ENCODE measurements at regions not wholly inside any gene's neighbourhood (a gene's known extent, or its start where the extent isn't known, plus 50 kb on each side); places are given as distances from the start of the nearest gene placed in this dataset.

DNA sequence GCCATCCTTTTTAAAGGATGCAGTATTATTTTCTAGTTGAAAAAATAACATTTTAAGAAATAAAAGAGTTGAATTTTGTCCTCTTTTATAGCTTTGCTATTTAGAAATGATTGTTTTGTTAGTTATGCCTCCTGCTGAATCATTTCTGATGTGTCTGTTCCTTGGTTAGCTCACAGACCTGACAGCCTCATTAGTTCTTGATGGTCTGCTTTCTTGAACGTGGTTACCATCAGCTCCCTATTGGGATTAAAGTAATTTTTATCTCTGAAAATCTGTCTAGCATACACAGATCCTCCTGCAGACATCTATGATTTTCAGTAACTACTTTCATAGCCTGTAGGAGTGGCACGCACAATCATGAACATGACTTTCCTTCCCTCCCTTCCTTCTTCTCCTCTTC lies 447.6 kb upstream of the B3GALT2 start:
- DNase-seq (ENCODE audit: low spot score) (no peak), ATAC-seq (ENCODE audit: insufficient number of reproducible peaks, low FRiP score, low read depth) (no peak)
- Histone ChIP-seq H3K36me3 (no peaks in the 10 kb centered on the region), H3K4me3 (no peak overlapping the region), H3K9me3 (no peaks in the 10 kb centered on the region), H3K4me1 (ENCODE audit: control insufficient read depth in 1 of 2, low read depth in 2 of 2) (peaks cover 0 to 4% of the 10 kb centered on the region in 2 donors), H3K27ac (no peak overlapping the region), H3K27me3 (replicated peaks; ENCODE audit: insufficient read depth) (no peaks in the 10 kb centered on the region)
- TF ChIP-seq, protein P1, sequence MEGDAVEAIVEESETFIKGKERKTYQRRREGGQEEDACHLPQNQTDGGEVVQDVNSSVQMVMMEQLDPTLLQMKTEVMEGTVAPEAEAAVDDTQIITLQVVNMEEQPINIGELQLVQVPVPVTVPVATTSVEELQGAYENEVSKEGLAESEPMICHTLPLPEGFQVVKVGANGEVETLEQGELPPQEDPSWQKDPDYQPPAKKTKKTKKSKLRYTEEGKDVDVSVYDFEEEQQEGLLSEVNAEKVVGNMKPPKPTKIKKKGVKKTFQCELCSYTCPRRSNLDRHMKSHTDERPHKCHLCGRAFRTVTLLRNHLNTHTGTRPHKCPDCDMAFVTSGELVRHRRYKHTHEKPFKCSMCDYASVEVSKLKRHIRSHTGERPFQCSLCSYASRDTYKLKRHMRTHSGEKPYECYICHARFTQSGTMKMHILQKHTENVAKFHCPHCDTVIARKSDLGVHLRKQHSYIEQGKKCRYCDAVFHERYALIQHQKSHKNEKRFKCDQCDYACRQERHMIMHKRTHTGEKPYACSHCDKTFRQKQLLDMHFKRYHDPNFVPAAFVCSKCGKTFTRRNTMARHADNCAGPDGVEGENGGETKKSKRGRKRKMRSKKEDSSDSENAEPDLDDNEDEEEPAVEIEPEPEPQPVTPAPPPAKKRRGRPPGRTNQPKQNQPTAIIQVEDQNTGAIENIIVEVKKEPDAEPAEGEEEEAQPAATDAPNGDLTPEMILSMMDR (IDR thresholded peaks at IDR 0.05), result no peak

DNA sequence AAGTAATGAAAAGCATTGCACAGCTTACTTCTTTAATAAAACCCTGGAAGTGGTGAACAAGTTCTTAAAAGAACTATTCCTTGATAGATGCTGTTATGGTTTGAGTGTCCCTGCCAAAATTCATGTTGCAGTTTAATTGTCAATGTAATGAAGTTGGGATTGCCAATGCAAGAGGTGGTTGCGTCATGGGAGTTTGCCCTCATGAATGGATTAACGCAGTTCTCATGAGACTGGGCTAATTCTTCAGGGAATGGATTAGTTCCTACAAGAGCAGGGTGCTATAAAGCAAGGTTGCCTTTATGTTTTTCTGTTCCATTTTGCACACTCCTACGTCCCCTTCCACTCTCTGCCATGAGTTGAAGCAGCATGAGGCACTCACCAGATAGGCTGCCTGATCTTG lies 446.7 kb upstream of the B3GALT2 start:
- Histone ChIP-seq H3K9me3 (no peaks in the 10 kb centered on the region), H3K27ac (no peak overlapping the region), H3K4me1 (ENCODE audit: control insufficient read depth in 1 of 2, low read depth in 2 of 2) (peaks cover 0 to 4% of the 10 kb centered on the region in 2 donors), H3K4me3 (no peak overlapping the region), H3K27me3 (replicated peaks; ENCODE audit: insufficient read depth) (no peaks in the 10 kb centered on the region), H3K36me3 (no peaks in the 10 kb centered on the region)
- ATAC-seq (ENCODE audit: insufficient number of reproducible peaks, low FRiP score, low read depth) (no peak), DNase-seq (ENCODE audit: low spot score) (no peak)
- TF ChIP-seq, protein P1 (IDR thresholded peaks at IDR 0.05), result no peak

DNA sequence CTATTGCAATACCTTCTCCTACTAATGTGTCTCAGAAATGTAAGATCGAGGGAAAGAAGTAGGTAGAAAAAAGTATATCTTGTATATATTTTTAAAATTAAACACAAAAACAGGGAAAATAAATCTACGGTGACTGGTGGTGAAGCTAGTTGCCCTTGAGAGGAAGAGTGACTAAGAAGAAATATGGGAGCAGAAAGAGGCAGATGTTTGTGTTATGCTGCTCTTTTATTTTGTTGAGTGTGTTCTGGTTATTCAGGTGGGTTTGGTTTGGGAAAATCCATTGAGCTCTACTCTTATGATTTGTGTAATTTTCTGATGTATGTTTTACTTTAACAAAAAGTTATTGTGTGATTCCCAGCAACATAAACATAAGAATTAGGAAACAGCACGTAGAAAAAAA lies 444.9 kb upstream of the B3GALT2 start:
- Histone ChIP-seq H3K27ac (no peak overlapping the region), H3K9me3 (no peaks in the 10 kb centered on the region), H3K4me1 (ENCODE audit: control insufficient read depth in 1 of 2, low read depth in 2 of 2) (peaks cover 0 to 4% of the 10 kb centered on the region in 2 donors), H3K36me3 (no peaks in the 10 kb centered on the region), H3K4me3 (no peak overlapping the region), H3K27me3 (replicated peaks; ENCODE audit: insufficient read depth) (no peaks in the 10 kb centered on the region)
- DNase-seq (ENCODE audit: low spot score), result no peak
- ATAC-seq (ENCODE audit: insufficient number of reproducible peaks, low FRiP score, low read depth), result no peak
- TF ChIP-seq, protein P1 (IDR thresholded peaks at IDR 0.05), result no peak

DNA sequence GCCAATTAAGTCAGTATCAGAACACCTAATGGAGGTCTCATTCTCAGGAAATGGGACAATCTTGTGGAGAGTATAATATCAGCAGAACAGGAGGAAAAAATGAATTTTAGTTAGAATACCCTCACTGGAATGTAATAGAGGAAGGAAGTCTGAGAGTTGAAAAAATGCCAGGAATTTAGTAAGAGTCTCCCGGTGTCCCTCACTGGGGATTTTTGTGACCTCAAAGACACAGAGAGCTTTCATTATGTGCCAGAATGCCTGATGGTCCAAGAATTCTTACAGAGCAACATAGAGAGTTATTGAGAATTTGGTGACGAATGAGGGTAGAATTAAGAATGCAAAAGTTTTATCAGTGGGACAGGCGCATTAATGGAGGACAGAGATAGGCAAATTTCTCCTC lies 443.5 kb upstream of the B3GALT2 start:
- no peak overlapping the region for H3K27ac ChIP-seq
- no peaks in the 10 kb centered on the region for H3K27me3 ChIP-seq (replicated peaks; ENCODE audit: insufficient read depth)
- no peaks in the 10 kb centered on the region for H3K36me3 ChIP-seq
- TF ChIP-seq, protein P1 (IDR thresholded peaks at IDR 0.05), result no peak
- no peaks in the 10 kb centered on the region for H3K9me3 ChIP-seq
- ATAC-seq (ENCODE audit: insufficient number of reproducible peaks, low FRiP score, low read depth) (no peak), DNase-seq (ENCODE audit: low spot score) (no peak)
- H3K4me3 ChIP-seq, result no peak overlapping the region
- peaks cover 0 to 4% of the 10 kb centered on the region in 2 donors for H3K4me1 ChIP-seq (ENCODE audit: control insufficient read depth in 1 of 2, low read depth in 2 of 2)

DNA sequence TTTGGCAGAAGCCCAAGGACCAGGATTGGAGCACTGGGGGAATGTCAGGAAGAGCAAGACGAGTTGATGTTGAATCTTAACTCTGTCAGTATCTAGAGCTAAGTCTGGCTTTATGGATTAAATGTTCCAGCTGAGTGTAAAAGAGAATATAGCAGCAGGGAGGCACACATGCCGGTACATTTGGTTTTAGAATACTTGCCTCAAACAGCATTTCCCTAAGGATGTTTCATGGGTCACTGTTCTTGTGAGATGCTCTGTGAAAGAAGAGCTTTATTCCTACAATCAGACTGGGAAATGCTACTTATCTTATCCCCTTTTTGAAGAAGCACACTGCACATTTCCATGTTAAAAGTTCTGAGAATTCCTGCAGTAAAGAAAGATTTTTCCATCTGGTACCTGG lies 440.3 kb upstream of the B3GALT2 start:
- DNase-seq (ENCODE audit: low spot score), result no peak
- ATAC-seq (ENCODE audit: insufficient number of reproducible peaks, low FRiP score, low read depth), result no peak
- Histone ChIP-seq H3K9me3 (no peaks in the 10 kb centered on the region), H3K4me1 (ENCODE audit: control insufficient read depth in 1 of 2, low read depth in 2 of 2) (no peaks in the 10 kb centered on the region), H3K27me3 (replicated peaks; ENCODE audit: insufficient read depth) (no peaks in the 10 kb centered on the region), H3K27ac (no peak overlapping the region), H3K36me3 (no peaks in the 10 kb centered on the region), H3K4me3 (no peak overlapping the region)
- TF ChIP-seq, protein P1 (IDR thresholded peaks at IDR 0.05), result no peak
